GM18867 (cell line): ENCODE measurements at regions not wholly inside any gene's neighbourhood (a gene's known extent, or its start where the extent isn't known, plus 50 kb on each side); places are given as distances from the start of the nearest gene placed in this dataset.

Experiments
- ATAC-seq: cut with Tn5 transposase; IDR thresholded peaks from one replicate; pipeline ENCODE4 v1.9.1; 2021; ENCODE audit warnings: mild to moderate bottlenecking, moderate library complexity; ENCODE audit not compliant: unreplicated experiment

GRCh38 chr10:44435196-44435595, 50.3 kb upstream of the CXCL12 start:
- ATAC-seq, result no peak

GRCh38 chr10:44436240-44436639, 51.3 kb upstream of the CXCL12 start:
- no peak for ATAC-seq

GRCh38 chr10:44437840-44438511, 53.1 kb upstream of the CXCL12 start:
- ATAC-seq, result no peak

- ATAC-seq, result no peak
Measured at GRCh38 chr10:44439239-44439957, 54.5 kb upstream of the CXCL12 start.

GRCh38 chr10:44439958-44440244, 55.0 kb upstream of the CXCL12 start:
- no peak for ATAC-seq

- ATAC-seq, result no peak
Measured at GRCh38 chr10:44457259-44457658, 72.4 kb upstream of the CXCL12 start.

GRCh38 chr10:44458671-44459413, 73.9 kb upstream of the CXCL12 start:
- no peak for ATAC-seq

- ATAC-seq, result no peak
Measured at GRCh38 chr10:44459671-44460070, 74.8 kb upstream of the CXCL12 start.

- no peak for ATAC-seq
Measured at GRCh38 chr10:44460416-44460815, 75.5 kb upstream of the CXCL12 start.

GRCh38 chr10:44462338-44462914, 77.5 kb upstream of the CXCL12 start:
- no peak for ATAC-seq

GRCh38 chr10:44463511-44464121, 78.7 kb upstream of the CXCL12 start:
- ATAC-seq, result no peak

GRCh38 chr10:44464503-44464902, 79.6 kb upstream of the CXCL12 start:
- ATAC-seq, result no peak

GRCh38 chr10:44465401-44466115, 80.7 kb upstream of the CXCL12 start:
- ATAC-seq, result no peak

- ATAC-seq, result no peak
Measured at GRCh38 chr10:44466236-44466635, 81.3 kb upstream of the CXCL12 start.

- ATAC-seq, result no peak
Measured at GRCh38 chr10:44467090-44467489, 82.2 kb upstream of the CXCL12 start.

- no peak for ATAC-seq
Measured at GRCh38 chr10:44467900-44468299, 83.0 kb upstream of the CXCL12 start.

- no peak for ATAC-seq
Measured at GRCh38 chr10:44468525-44468924, 83.6 kb upstream of the CXCL12 start.

- no peak for ATAC-seq
Measured at GRCh38 chr10:44468965-44469364, 84.1 kb upstream of the CXCL12 start.

- ATAC-seq, result no peak
Measured at GRCh38 chr10:44470784-44471183, 85.9 kb upstream of the CXCL12 start.

- no peak for ATAC-seq
Measured at GRCh38 chr10:44471410-44471809, 86.5 kb upstream of the CXCL12 start.

- no peak for ATAC-seq
Measured at GRCh38 chr10:44473146-44473545, 88.2 kb upstream of the CXCL12 start.
